HG03565 (cell line): ENCODE measurements at regions not wholly inside any gene's neighbourhood (a gene's known extent, or its start where the extent isn't known, plus 50 kb on each side); places are given as distances from the start of the nearest gene placed in this dataset.

Source experiments
- ATAC-seq: cut with Tn5 transposase; IDR thresholded peaks from one replicate; pipeline ENCODE4 v1.9.1; 2021; ENCODE audit warnings: mild to moderate bottlenecking, moderate library complexity; ENCODE audit not compliant: unreplicated experiment

DNA sequence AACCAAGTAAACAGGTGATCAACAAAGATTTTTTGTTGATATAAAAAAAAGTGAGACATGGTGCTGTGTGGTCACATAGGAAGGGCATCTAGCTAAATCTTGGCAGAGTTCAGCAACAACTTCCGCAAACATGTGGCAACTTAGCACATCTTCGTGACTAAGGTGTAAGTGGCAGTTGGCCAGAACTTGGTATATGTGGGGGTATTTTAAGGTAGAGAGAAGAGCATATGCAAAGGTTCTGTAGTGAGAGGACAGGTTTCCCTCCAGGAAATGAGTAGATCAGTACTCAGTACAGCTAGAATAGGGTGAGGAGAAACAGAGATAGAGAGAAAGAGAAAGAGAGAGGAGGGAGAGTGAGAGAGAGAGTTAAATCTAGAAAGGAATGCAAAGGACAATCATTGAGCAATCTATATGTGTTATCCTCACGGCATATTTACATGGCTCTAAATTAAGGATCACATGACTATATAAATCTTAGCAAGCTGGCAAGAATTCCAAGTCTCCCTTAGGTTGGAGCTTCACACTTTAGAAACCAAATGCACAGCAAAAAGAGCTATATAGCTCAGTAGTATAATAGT lies 227.7 kb upstream of the HMGA2 start:
- ATAC-seq = no peak

DNA sequence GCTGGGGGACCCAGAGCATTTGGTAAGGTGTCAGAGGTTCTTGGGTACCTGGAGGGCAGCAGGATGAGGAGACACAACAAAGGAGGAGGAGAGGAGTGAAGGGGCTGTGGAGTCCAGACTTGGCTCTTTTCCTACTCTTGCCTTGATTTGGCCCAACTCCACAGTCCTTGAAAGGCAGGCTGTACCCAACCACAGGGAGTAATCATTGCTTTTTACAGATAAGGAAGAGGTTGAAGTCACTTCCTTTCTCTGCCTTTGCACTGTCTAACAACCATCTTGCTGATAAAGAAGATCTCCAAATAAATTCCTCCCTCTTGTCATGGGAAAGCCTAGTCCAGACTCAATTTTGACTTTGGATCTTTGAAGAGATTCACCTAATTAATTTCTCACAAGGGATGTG lies 226.8 kb upstream of the HMGA2 start:
- ATAC-seq = no peak

DNA sequence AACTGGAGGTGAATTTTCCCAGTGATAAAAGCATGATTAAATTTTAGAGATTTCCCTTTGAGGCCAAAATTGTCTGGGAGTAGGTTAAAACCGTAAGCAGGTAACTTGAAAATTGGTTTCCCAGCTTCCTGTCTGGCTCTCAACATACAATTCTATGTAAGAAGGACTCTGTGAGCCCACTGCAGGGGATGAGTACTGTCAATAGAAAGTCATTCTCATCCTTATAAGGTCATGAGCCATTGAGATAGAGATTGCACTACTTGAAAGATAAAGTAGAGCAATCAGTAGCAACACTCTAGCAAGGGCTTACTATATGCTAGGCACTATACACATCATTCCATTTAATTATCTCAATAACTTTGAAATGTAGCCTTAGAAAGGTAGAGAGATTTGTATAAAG lies 225.6 kb upstream of the HMGA2 start:
- no peak for ATAC-seq

DNA sequence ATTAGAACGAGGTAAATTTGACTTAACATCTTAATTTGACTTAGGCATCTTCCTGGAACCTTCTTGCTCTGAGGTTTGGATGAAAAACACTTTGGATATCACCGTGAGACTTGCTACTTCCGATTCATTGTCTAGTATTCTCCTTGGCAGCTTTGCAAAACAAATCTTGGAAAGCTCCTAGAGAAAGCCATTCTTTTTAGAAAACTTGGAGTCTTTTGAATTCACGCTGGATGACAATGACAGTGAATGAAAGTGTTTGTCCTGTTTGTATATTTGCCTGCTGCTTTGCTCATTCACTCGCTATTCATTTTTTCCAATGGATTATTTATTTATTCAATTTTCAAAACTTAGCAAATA lies 222.1 kb upstream of the HMGA2 start:
- ATAC-seq = no peak

DNA sequence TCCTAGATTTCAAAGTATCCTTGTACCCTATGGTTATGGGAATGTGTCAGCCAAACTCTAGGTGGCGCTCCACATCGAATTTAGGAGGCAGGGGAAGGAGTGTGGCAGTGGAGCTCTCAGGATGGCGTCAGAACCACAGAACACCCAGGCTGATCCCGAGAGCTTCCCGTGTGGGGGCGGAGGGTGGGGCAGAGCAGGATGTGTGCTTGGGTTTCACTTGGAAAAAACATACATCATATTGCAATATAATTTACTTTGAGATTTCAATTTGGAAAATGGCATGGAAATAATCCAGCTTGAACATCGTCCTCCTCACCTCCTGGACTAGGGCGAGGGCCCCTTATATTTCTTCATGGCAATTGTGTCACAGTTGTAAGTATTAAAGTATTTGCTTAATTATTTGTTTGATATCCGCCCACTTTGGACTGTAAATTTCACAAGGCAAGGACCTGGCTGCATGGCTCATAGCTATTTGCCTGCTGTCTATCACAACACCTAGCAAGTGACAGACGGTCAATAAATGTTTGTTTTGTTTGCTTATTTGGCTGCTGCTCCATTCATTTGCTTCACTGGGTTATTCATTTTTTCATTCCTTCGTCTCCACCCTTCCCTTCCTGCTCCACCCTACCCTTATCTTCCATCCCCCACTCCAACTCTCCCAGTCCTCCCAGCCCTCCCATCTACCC lies 221.5 kb upstream of the HMGA2 start:
- no peak for ATAC-seq

DNA sequence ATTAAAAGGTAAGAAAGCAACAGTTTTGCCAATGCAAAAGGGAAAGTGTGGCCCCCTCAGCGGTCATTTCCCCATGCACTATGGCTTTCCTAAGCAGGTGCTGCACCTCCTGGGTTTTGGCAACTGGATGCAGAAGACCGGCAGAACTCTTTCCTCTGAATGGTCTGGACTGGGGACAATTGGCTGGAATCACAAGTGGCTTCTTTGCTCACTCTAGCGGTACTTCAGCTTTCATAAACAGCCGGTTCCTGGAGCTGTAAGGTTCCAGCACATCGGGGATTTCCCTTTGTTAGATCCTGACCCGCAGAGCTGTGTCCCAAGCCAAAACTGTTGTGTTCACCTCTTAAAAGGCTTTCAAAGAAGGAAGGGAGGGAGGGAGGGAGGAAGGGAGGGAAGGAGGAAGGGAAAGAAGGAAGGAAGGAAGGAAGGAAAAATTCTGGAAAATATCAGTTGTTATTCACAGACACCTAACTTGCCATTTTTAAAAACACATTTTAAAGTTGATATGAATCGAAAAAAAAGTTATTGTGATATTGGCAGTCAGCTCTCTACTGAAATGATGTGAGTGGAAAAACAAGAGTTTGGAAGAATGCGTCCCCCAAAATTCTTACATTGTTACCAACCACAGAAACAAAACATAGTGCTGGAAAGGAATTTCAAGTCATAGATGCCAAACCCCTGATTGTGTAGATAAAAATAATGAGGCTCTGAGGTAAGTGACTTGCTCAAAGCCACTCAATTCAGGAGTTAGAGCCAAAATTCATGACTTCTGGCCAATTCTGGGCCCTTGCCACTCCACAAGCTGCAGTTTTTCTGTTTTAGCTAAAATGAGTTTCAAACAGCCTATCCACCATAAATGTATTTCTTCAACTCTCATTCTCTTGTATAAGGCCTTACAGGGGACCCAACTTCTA lies 220.6 kb upstream of the HMGA2 start:
- no peak for ATAC-seq

DNA sequence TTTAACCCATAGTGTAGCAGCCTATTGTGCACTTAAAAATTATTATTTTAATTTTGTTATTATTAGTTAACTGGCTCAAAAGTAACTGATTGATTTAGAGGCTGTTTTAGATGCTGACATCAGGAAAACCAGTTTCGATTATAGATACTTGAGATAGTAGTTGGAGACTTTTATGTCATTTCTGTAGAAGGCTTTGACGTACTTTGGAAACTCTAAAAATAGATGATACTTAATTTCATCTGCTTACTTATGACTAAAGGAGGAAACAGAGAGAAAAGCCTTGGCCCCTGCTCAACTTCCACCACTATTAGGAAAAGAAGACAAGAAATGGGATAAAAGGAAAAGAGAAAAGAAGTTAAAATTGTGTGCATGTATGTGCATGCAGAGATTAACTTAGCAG lies 219.3 kb upstream of the HMGA2 start:
- no peak for ATAC-seq

DNA sequence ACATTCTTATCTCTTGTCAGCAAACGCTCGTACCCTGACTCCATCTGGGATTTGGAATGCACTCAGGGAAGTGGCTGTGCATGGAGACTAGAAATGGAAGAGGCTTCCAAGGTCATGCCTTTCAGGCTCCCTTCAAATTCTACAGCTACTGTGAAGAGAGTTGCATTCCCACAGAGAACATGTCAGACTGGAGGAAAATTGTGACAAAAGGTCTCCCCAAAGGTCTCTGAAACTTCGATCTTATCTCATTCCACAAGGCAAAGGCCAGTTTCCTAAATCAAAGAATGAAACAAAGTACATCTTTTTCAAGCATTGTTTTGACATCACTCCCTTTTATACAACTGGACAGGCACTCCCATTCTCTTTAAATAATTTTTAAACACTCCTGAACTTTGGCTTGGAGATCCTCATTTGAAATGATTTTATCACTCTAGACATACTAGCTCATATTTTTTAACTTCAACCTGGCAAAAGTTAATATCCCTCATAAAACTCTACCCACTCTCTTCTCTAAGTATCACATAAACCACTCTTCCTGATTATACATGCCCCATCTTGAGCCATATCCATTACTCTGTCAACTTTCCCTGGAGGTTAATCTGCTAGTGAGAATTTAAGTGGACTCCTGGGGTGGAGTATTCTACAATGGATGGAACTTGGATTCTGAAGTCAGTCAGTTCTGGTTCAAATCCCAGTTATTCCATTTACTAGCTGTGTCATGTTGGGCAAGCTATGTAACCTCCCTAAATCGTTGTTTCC lies 218.1 kb upstream of the HMGA2 start:
- ATAC-seq = no peak

DNA sequence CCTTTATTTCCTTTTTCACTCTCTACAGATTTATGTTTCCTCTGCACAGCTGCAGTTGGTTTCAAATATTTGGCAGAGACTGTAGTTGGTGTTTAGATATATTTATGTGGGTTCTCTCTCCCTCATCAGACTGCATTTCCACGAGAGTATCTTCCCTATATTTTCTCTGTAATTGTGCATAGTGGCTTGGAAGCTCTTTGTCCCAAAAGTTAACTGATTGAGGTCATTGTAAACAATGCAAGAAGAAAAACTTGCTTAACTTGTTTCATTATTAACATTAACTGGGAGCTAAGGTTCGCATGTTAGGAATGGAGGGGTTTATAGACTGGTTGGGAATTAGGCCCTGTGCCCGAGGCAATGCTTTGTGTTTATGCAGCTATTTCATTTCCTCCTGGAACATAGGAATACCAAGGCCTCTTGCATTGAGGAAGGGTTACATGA lies 216.9 kb upstream of the HMGA2 start:
- no peak for ATAC-seq

DNA sequence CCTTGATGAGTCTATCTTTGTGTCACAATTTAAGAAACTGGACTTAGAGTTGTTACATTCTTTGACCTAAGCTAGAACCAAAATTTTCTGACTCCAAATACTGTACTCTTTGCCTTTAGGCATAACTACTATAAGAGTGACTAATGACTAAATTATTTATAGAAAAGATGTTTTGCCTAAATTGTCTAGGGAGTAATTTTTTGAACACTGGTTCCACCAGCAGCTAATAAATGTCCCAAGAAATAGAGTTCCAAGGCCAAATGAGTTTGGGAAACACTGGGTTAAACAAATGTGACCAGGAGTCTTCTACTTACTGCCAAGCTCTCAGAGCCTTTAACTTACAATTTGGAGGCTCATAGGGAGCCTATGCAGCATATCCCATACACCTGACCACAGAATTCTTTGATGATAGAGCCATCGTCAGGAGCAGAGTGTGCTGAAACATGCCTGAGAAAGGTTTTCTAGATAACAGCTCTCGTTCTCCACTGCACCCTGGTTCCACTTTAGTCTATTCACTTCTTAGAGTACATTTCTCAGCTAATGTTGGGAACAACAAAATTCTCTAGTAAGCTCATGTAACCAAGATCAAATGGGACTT lies 215.9 kb upstream of the HMGA2 start:
- ATAC-seq = no peak

DNA sequence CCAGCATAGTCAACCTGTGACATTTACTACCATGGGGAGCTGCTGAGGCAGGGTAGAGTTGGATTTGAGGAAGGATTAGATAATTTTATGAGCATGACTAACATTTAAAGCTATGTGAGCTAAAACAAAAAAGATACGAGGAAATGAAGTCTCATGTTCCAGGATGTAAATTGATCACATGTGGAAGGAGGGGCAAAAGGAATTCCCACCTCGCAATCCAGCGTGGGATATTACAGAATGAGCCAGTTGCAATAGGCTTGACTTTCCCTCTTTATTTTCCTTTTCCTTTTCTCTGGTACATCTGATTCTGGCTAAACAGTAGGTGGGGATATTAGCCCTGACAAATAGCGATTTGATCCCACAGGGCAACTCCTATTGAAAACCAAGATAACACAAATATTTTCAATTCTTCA lies 214.9 kb upstream of the HMGA2 start:
- ATAC-seq = no peak

DNA sequence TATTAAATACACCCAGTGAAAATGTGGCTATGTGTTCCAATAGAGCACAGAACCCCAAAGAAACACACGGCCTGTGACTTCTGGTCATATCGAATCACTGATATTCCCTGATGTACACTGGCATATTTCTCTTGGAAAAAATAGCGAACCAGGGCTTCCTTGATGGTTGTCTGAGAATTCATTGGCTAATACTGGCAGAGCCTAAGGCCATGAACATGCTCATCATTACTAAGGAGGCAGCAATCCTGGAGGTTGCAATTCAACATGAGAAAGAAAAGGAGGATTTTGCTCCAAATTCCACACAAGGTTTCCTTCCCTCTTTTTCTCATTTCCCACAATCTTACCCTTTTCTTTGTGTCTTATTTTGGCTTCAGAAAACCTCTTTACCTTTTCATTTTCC lies 212.9 kb upstream of the HMGA2 start:
- no peak for ATAC-seq

DNA sequence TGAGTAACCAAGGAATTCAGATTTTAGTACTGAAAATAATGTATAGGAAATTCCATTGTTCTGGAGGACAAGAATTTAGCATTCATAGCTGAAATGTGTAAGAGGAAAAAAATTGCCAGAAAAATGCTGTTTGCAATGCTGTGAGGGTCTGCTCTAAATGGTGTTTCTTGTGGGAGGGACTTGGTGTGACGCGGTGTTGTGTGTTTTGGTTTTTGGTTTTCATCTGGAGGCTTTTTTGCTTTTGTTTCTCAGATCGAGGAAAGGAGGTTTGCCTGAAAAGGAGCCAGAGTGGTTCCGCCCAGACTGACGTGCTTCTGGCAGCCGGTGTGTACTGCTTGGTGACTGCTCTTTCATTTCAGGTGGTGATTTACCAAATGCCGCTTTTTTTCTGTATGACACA lies 211.8 kb upstream of the HMGA2 start:
- no peak for ATAC-seq

DNA sequence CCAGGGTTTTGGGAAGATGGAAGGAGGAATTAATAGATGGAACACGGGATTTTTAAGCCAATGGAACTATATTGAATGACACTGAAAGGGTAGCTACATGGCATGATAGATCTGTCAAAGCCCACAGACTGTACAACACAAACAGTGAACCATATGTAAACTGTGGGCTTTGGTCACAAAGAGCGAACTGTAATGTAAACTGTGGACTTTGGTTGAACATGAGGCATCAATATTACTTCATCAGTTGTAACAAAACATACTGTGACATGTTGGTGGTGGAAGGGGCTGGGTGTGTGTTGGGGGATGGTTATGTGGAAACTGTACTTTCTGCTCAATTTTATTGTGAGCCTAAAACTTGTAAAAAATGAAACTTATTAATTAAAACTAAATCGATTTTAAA lies 210.6 kb upstream of the HMGA2 start:
- no peak for ATAC-seq

DNA sequence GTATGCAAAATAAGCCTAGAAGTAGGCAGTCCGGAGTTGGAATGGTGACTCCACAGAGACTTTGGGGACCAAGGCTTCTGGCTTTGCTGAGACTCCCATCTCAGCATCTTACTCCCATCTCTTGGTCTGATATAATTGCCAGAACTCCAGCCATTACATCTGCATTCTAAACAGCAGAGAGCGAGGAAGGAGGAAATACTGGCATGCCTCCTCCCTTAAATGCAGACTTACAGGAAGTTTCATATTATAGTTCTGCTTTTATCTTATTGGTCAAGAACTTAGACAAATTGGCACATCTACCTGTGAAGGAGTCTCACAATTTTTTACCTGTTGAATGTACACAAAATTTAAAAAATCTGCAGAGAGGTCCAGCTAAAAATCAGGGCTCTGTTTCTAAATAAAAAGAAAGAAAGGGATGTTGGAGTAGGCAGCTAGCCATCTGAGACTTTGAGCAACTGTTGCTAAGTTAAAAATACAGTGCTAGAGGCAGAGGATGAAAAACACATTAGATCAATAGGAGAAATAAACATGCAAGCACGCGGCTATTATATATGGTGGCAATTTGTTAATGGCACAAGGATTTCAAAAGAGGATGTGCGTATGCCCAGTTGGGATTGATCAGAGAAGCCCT lies 209.9 kb upstream of the HMGA2 start:
- no peak for ATAC-seq

DNA sequence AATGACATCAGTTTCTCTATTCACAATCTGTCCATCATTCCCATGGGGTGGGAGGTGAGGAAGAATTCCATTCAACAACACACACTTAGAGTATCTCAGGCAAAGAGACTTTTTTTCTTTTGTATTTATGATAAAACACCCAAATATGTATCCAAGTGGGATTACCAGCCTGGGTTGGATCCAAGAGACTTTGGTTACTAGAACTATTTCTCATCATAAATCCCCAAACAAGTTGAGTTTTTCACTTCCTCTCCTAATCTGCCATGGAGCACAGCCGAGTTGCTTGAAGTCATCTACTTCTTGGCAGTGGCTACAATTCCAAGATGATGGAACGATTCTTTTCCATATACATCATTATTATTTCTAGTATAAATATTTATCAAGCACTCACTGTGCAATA lies 209.2 kb upstream of the HMGA2 start:
- ATAC-seq = no peak

DNA sequence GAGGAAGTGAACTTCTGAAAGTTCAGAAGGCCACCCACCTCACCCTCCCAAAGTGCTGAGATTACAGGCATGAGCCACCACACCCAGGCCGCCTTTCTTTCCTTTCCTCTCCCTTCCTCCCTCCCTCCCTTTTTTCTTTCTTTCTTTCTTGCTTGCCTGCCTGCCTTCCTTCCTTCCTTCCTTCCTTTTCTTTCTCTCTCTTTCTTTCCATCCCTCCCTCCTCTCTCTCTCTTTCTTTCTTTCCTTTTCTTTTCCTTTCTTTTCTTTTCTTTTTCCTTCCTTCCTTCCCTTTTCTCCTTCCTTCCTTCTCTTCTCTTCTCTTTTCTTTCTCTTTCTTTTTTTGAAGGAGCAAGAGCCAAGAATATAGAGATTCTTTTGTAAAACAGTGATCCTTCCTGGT lies 208.3 kb upstream of the HMGA2 start:
- ATAC-seq = no peak

DNA sequence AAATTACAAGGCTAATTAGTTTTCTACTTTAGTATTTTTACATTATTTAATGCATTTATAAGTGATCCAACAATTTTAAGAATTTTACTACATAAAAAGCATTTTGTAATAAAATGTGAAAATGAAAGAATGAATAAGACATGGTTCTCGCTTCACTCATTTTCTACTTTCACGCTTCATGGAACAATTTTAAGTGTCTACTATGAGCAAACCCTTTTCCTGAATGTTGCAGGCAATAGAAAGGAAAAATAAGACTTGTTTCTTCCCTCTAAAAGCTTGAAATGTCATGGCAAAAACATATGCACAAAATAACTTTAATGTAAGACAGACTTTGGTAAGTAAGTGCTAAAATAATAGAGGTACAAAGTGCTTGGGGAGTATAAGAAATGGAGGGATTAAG lies 205.7 kb upstream of the HMGA2 start:
- no peak for ATAC-seq

DNA sequence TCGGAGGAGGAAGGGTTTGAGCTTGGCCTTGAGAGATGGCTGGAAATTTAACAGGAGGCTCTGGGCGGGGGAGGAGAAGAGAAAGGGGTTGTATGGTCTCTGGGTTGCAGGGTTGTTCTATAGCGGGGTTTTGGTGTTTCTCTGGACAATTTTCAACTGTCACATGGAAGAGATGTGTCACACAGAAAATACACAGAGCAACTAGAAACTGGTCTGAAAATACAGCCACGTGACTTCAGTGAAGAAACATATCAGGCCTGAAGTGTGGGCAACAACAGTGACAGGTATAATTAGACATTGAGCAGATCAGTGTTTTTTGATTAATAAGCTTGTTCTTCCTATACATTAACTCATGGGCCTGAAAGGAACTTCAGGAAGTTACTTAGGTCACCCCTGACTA lies 205.3 kb upstream of the HMGA2 start:
- no peak for ATAC-seq

DNA sequence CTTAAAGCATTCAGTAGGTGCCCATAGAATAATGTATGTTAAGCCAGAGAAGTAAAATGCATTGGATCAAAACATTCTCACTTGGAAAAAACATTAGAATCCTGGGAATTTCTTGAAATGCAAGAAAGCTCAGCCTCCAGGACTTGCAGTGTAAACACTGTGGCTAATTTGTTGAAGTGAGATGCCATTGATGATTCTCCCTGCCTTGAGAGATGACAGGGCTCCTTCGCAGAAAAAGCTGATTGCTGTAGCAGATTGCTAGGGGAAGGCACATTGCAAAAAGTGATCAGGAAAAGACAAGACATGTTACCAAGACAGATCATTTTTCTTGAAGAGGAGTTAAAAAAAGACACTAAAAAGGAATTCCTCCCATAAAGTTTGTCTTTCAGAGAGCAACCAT lies 204.2 kb upstream of the HMGA2 start:
- no peak for ATAC-seq

DNA sequence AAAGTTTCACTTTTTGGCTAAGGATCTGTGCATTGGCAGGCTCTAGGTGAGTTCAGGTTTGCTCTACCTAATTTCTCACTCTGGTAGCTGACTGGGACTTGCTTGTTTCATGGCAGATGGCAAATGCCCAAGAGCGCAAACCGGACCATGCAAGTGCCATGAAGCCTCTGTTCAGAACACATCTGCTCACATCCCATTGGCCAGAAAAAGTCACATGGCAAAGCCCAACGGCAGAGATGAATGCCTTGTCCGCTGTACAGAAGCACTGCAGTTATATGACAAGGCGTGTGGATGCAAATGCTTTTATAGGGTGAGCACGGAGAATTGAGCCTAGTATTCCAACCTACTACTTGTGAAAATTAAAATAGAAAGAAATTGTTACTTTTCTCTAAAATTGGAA lies 202.2 kb upstream of the HMGA2 start:
- ATAC-seq = no peak
